ENCODE measurements at regions not wholly inside any gene's neighbourhood (a gene's known extent, or its start where the extent isn't known, plus 50 kb on each side); places are given as distances from the start of the nearest gene placed in this dataset.

DNA sequence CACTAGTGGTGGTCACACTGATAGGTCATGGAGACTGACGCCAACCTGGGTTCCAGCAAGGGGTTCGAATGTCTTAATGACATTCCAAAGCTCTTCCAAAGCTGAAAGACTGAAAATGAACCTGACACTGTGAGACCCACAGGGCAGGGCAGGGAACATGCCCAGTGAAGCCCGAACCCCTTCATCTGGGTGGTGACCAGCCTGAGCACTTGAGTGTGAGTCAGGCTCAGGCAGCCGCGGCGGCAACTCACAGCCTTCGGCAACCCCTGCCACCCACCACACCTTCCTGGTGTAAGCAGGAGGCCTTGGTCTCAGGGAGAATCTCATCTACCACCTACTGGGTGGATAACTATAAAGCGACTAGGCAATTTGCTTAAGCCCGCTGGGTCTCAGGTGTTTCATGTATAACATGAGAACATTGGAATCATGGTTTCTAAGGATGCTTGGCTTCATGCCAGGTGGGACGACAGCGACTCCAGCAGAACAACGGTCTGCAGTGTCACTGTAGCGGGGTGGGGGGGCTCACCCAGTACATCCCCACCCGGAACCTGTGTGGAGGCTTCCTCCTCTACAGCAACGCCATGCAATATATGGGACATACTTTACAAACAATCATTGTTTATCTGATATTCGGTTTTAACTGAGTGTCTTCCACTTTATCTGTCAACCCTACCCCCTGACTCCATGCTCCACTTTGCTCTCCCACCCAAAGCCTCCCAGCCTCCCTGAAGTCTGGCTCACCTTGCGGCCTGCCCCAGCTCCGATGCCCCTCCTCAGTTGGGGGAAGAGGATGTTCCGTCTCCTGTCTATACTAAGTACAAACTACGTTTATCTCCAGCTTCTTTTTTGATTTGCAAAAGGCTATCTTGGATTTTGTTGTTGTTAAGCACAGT, 125.0 kb upstream of the MEF2A start:
- no peaks in the 10 kb centered on the region for H3K27me3 ChIP-seq
- Mint-ChIP-seq H3K4me3 (no peak overlapping the region), H3K4me1 (peaks cover 41% of the 10 kb centered on the region), H3K36me3 (no peaks in the 10 kb centered on the region), H3K27me3 (ENCODE audit: insufficient read depth, low read depth) (peaks cover 11% of the 10 kb centered on the region), H3K9me3 (no peaks in the 10 kb centered on the region), H3K27ac (no peak overlapping the region)
- no peak overlapping the region for H3K9ac ChIP-seq
- no peaks in the 10 kb centered on the region for H3K36me3 ChIP-seq
- no peaks in the 10 kb centered on the region for H3F3A ChIP-seq (ENCODE audit: low read depth)
- no peaks in the 10 kb centered on the region for H3K9me3 ChIP-seq (ENCODE audit: low read depth)
- H4K20me1 ChIP-seq (ENCODE audit: low read depth), result no peaks in the 10 kb centered on the region
- H3K79me2 ChIP-seq (ENCODE audit: low read depth), result no peaks in the 10 kb centered on the region
- no peak overlapping the region for H3K27ac ChIP-seq
- H2AFZ ChIP-seq (replicated peaks), result no peak overlapping the region
- H3K4me3 ChIP-seq, result no peak overlapping the region
- no peak for DNase-seq (ENCODE audit: low spot score)
- TF ChIP-seq, protein P1, sequence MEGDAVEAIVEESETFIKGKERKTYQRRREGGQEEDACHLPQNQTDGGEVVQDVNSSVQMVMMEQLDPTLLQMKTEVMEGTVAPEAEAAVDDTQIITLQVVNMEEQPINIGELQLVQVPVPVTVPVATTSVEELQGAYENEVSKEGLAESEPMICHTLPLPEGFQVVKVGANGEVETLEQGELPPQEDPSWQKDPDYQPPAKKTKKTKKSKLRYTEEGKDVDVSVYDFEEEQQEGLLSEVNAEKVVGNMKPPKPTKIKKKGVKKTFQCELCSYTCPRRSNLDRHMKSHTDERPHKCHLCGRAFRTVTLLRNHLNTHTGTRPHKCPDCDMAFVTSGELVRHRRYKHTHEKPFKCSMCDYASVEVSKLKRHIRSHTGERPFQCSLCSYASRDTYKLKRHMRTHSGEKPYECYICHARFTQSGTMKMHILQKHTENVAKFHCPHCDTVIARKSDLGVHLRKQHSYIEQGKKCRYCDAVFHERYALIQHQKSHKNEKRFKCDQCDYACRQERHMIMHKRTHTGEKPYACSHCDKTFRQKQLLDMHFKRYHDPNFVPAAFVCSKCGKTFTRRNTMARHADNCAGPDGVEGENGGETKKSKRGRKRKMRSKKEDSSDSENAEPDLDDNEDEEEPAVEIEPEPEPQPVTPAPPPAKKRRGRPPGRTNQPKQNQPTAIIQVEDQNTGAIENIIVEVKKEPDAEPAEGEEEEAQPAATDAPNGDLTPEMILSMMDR (IDR thresholded peaks at IDR 0.05), result no peak
- no peak for TF ChIP-seq EZH2phosphoT487 (IDR thresholded peaks at IDR 0.05)
- TF ChIP-seq EZH2 (IDR thresholded peaks at IDR 0.05), result no peak
- no peak overlapping the region for H3K4me2 ChIP-seq
- H3K4me1 ChIP-seq, result peaks cover 22% of the 10 kb centered on the region

DNA sequence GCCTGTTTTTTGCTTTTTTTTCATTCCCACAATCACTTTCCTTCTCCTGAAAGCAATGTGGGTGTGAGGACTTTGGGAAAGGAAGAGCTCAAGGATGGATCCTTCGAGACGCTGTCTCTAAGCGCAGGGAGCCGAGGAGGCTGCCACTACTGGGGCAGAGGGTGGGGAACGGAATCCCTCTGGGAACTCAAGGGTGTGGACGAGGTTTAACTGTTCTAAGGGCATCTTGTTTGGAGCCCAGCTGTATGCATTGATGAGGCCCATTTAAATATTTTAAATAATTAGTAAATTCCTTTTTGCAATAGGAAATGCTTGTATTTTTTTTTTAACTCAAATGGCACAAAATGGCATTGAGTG, 124.4 kb upstream of the MEF2A start:
- H3K4me2 ChIP-seq, result no peak overlapping the region

DNA sequence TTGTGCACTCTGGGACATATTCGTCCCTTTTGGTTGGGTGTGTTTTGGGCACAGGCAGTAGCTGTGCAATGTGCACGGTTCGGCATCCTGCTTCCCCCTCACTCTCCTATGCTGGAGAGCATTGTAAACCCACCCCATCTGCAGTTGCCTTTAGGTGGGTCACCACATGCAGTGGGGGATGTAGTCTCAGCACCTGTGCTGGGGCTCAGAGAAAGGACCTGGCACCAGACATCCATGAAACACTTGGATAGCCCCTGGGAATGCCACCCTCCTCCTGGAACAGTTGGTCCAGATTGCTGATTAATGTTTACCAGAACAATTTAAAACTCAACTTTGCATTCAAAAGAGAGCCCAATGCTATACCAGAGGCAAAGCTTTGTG, 123.9 kb upstream of the MEF2A start:
- H3K36me3 Mint-ChIP-seq, result no peaks in the 10 kb centered on the region
- no peak overlapping the region for H2AFZ ChIP-seq (replicated peaks)
- TF ChIP-seq EZH2 (IDR thresholded peaks at IDR 0.05) (no peak), EZH2phosphoT487 (IDR thresholded peaks at IDR 0.05) (no peak)
- TF ChIP-seq, protein P1 (IDR thresholded peaks at IDR 0.05), result no peak
- H3K27me3 ChIP-seq, result no peaks in the 10 kb centered on the region
- H3K79me2 ChIP-seq (ENCODE audit: low read depth), result no peaks in the 10 kb centered on the region
- no peak overlapping the region for H3K4me2 ChIP-seq
- no peaks in the 10 kb centered on the region for H3K9me3 ChIP-seq (ENCODE audit: low read depth)
- H3K27ac ChIP-seq, result no peak overlapping the region
- no peak overlapping the region for H3K4me3 Mint-ChIP-seq
- H3K9me3 Mint-ChIP-seq, result no peaks in the 10 kb centered on the region
- H3K9ac ChIP-seq, result no peak overlapping the region
- H3K27me3 Mint-ChIP-seq (ENCODE audit: insufficient read depth, low read depth), result peaks cover 11% of the 10 kb centered on the region
- H3F3A ChIP-seq (ENCODE audit: low read depth), result no peaks in the 10 kb centered on the region
- H3K36me3 ChIP-seq, result no peaks in the 10 kb centered on the region
- H3K4me1 ChIP-seq, result peaks cover 19% of the 10 kb centered on the region
- H4K20me1 ChIP-seq (ENCODE audit: low read depth), result no peaks in the 10 kb centered on the region
- H3K4me1 Mint-ChIP-seq, result peaks cover 36% of the 10 kb centered on the region
- no peak overlapping the region for H3K4me3 ChIP-seq
- no peak for DNase-seq (ENCODE audit: low spot score)
- H3K27ac Mint-ChIP-seq, result no peak overlapping the region

More for the DNA sequence above, 124.4 kb upstream of the MEF2A start:
- H3F3A ChIP-seq (ENCODE audit: low read depth), result no peaks in the 10 kb centered on the region
- Mint-ChIP-seq H3K27me3 (ENCODE audit: insufficient read depth, low read depth) (peaks cover 11% of the 10 kb centered on the region), H3K4me3 (no peak overlapping the region), H3K27ac (no peak overlapping the region), H3K36me3 (no peaks in the 10 kb centered on the region), H3K4me1 (peaks cover 36% of the 10 kb centered on the region), H3K9me3 (no peaks in the 10 kb centered on the region)
- TF ChIP-seq, protein P1 (IDR thresholded peaks at IDR 0.05), result no peak
- TF ChIP-seq EZH2 (IDR thresholded peaks at IDR 0.05), result no peak
- no peak for TF ChIP-seq EZH2phosphoT487 (IDR thresholded peaks at IDR 0.05)
- H3K27me3 ChIP-seq, result no peaks in the 10 kb centered on the region
- no peak overlapping the region for H3K9ac ChIP-seq
- no peaks in the 10 kb centered on the region for H4K20me1 ChIP-seq (ENCODE audit: low read depth)
- no peak overlapping the region for H3K27ac ChIP-seq
- no peak overlapping the region for H2AFZ ChIP-seq (replicated peaks)
- no peaks in the 10 kb centered on the region for H3K9me3 ChIP-seq (ENCODE audit: low read depth)
- no peak overlapping the region for H3K4me3 ChIP-seq
- H3K36me3 ChIP-seq, result no peaks in the 10 kb centered on the region
- H3K4me1 ChIP-seq, result peaks cover 19% of the 10 kb centered on the region
- DNase-seq (ENCODE audit: low spot score), result no peak
- no peaks in the 10 kb centered on the region for H3K79me2 ChIP-seq (ENCODE audit: low read depth)

All from neural progenitor cell (in vitro differentiated cells).